Tibial nerve (tissue), 4 donors: ENCODE measurements at regions not wholly inside any gene's neighbourhood (a gene's known extent, or its start where the extent isn't known, plus 50 kb on each side); places are given as distances from the start of the nearest gene placed in this dataset.

ENCODE experiments used
- DNase-seq, 2 donors: peaks; one replicate each; pipeline ENCODE4 v3.0.0-alpha.2; 2019; ENCODE audit warnings: low spot score in 2 of 2
- H3K27ac ChIP-seq, 4 donors: fragments of 200-600 bp; sonication (generic) in 3 of 4; one replicate each; pipeline ENCODE4 v1.5.1; 2017 to 2019; ENCODE audit warnings: mild to moderate bottlenecking in 1 of 4
- H3K27me3 ChIP-seq, 2 donors: fragments of 200-600 bp; sonication (generic) in 1 of 2; one replicate each; pipeline versions ENCODE4 v1.5.1 to v1.6.0; 2017 to 2019
- H3K36me3 ChIP-seq, 3 donors: fragments of 200-600 bp; sonication (generic); one replicate each; pipeline ENCODE4 v1.5.1; 2018 to 2019
- H3K4me1 ChIP-seq, 4 donors: fragments of 200-600 bp; sonication (generic) in 3 of 4; one replicate each; pipeline ENCODE4 v1.5.1; 2017 to 2019
- H3K4me3 ChIP-seq, 4 donors: fragments of 200-600 bp; sonication (generic) in 3 of 4; one replicate each; pipeline ENCODE4 v1.5.1; 2017 to 2019; ENCODE audit warnings: mild to moderate bottlenecking in 1 of 4, moderate library complexity in 1 of 4
- H3K9me3 ChIP-seq, 4 donors: fragments of 200-600 bp; sonication (generic) in 3 of 4; one replicate each; pipeline ENCODE4 v1.5.1; 2017 to 2019
- CTCF ChIP-seq, 5 experiments: fragments of 200-600 bp in 3 of 5; fragments of 450-650 bp in 2 of 5; sonication (generic) in 3 of 5; IDR thresholded peaks; one replicate each; pipeline ENCODE4 v1.5.1; 2016 to 2019; ENCODE audit warnings: antibody characterized with exemption in 5 of 5, mild to moderate bottlenecking in 3 of 5, moderate library complexity in 2 of 5
- EP300 ChIP-seq, 2 donors: sonication (generic); formaldehyde crosslinking; IDR thresholded peaks; one replicate each; pipeline ENCODE4 v1.6.1; 2017; ENCODE audit warnings: antibody characterized with exemption in 2 of 2, mild to moderate bottlenecking in 1 of 2
- POLR2A ChIP-seq, 2 donors: fragments of 450-650 bp; IDR thresholded peaks; one replicate each; pipeline ENCODE4 v1.6.1; 2017; ENCODE audit warnings: antibody characterized with exemption in 2 of 2, mild to moderate bottlenecking in 2 of 2, moderate library complexity in 2 of 2
- WGBS, 2 donors: methylation state at CpG; one replicate each; pipeline ENCODE4 v1.1.5; 2018; 5-methylcytosine and 5-hydroxymethylcytosine counted together

- Histone ChIP-seq H3K27me3 (peaks cover 0 to 55% of the 10 kb centered on the region in 2 donors), H3K9me3 (no peaks in the 10 kb centered on the region), H3K4me1 (peaks cover 0 to 5% (median 0%) of the 10 kb centered on the region in 4 donors), H3K4me3 (no peak overlapping the region), H3K36me3 (no peaks in the 10 kb centered on the region), H3K27ac (no peak overlapping the region)
- TF ChIP-seq CTCF (IDR thresholded peaks at IDR 0.05), result no peak
- no peak for TF ChIP-seq POLR2A (IDR thresholded peaks at IDR 0.05)
- no peak for TF ChIP-seq EP300 (IDR thresholded peaks at IDR 0.05)
- 71 to 79% methylated on average over 6 of the region's 6 CpGs for WGBS, 2 donors
- DNase-seq, result no peak
These were observed 69.9 kb upstream of the SEC14L1 start for GRCh38 chr17:77070888-77071279.

- no peak overlapping the region for H3K4me3 ChIP-seq
- peaks cover 0 to 56% of the 10 kb centered on the region in 2 donors for H3K27me3 ChIP-seq
- no peaks in the 10 kb centered on the region for H3K36me3 ChIP-seq
- no peak for DNase-seq
- TF ChIP-seq CTCF (IDR thresholded peaks at IDR 0.05) (no peak), POLR2A (IDR thresholded peaks at IDR 0.05) (no peak), EP300 (IDR thresholded peaks at IDR 0.05) (no peak)
- peaks cover 0 to 5% (median 0%) of the 10 kb centered on the region in 4 donors for H3K4me1 ChIP-seq
- no peak overlapping the region for H3K27ac ChIP-seq
- no peaks in the 10 kb centered on the region for H3K9me3 ChIP-seq
These were observed 68.8 kb upstream of the SEC14L1 start for GRCh38 chr17:77071925-77072490.

- TF ChIP-seq CTCF (IDR thresholded peaks at IDR 0.05) (no peak), POLR2A (IDR thresholded peaks at IDR 0.05) (no peak), EP300 (IDR thresholded peaks at IDR 0.05) (no peak)
- Histone ChIP-seq H3K36me3 (no peaks in the 10 kb centered on the region), H3K27me3 (peaks cover 0 to 54% of the 10 kb centered on the region in 2 donors), H3K4me1 (peaks cover 0 to 5% (median 0%) of the 10 kb centered on the region in 4 donors), H3K9me3 (no peaks in the 10 kb centered on the region), H3K27ac (no peak overlapping the region), H3K4me3 (no peak overlapping the region)
- WGBS, 2 donors, result 77 to 85% methylated on average over 4 of the region's 4 CpGs
- no peak for DNase-seq
These were observed 68.1 kb upstream of the SEC14L1 start for GRCh38 chr17:77072670-77073069.

- H3K9me3 ChIP-seq, result no peaks in the 10 kb centered on the region
- WGBS, 2 donors, result 83 to 85% methylated on average over 12 of the region's 12 CpGs
- H3K27me3 ChIP-seq, result peaks cover 0 to 40% of the 10 kb centered on the region in 2 donors
- H3K4me1 ChIP-seq, result peaks cover 0 to 5% (median 0%) of the 10 kb centered on the region in 4 donors
- no peaks in the 10 kb centered on the region for H3K36me3 ChIP-seq
- TF ChIP-seq POLR2A (IDR thresholded peaks at IDR 0.05) (no peak), CTCF (IDR thresholded peaks at IDR 0.05) (no peak), EP300 (IDR thresholded peaks at IDR 0.05) (no peak)
- DNase-seq, result no peak
- H3K4me3 ChIP-seq, result no peak overlapping the region
- H3K27ac ChIP-seq, result no peak overlapping the region
These were observed 66.1 kb upstream of the SEC14L1 start for GRCh38 chr17:77074681-77075080.

- Histone ChIP-seq H3K27me3 (peaks cover 0 to 41% of the 10 kb centered on the region in 2 donors), H3K9me3 (no peaks in the 10 kb centered on the region), H3K27ac (no peak overlapping the region)
These were observed 64.5 kb upstream of the SEC14L1 start for GRCh38 chr17:77076124-77076830.

More at GRCh38 chr17:77076124-77076830, 64.5 kb upstream of the SEC14L1 start:
- Histone ChIP-seq H3K4me1 (peaks cover 0 to 5% (median 0%) of the 10 kb centered on the region in 4 donors), H3K4me3 (no peak overlapping the region), H3K36me3 (no peaks in the 10 kb centered on the region)
- TF ChIP-seq CTCF (IDR thresholded peaks at IDR 0.05) (no peak), POLR2A (IDR thresholded peaks at IDR 0.05) (no peak), EP300 (IDR thresholded peaks at IDR 0.05) (no peak)
- DNase-seq, result no peak
- WGBS, 2 donors, result 16 to 26% methylated on average over 14 of the region's 14 CpGs
